HEK293 (cell line): ENCODE measurements at regions not wholly inside any gene's neighbourhood (a gene's known extent, or its start where the extent isn't known, plus 50 kb on each side); places are given as distances from the start of the nearest gene placed in this dataset.

ENCODE experiments used
- ZNF138 ChIP-seq: fragments of 450-650 bp; formaldehyde crosslinking; IDR thresholded peaks from 2 replicates; pipeline ENCODE4 v1.5.1; 2016; ENCODE audit warnings: missing biosample characterization, missing genetic modification characterization, borderline replicate concordance
- ZNF777 ChIP-seq: fragments of 450-650 bp; formaldehyde crosslinking; IDR thresholded peaks from 2 replicates; pipeline ENCODE4 v1.5.1; 2017; ENCODE audit warnings: missing biosample characterization, missing genetic modification characterization, borderline replicate concordance

DNA sequence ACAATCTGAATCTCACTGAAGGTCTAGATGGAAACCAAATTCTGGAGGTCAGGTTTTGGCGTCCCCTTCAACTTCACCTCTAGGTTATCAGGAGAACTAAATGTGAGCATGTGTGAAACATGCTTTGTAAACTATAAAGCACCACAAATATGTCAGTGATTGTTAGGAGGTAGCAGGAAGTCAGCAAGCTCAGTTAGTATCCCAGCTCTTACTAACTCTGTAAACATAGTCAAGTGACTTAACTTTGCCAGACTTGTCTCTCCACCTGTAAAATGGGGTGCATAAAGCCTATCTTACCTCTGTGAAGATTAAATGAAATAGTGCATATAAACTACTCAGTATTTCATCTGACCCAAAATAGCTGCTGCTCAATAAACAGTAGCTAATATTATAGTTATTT lies 121.5 kb downstream of the INSIG2 start:
- TF ChIP-seq ZNF777 (tag by site-specific recombination): no peak
- no peak for TF ChIP-seq ZNF138 (tag by site-specific recombination)
